SK-N-SH (cell line): ENCODE measurements at regions not wholly inside any gene's neighbourhood (a gene's known extent, or its start where the extent isn't known, plus 50 kb on each side); places are given as distances from the start of the nearest gene placed in this dataset.

ENCODE experiments used
- CTCF ChIA-PET: fragments of 300-600, 350-600 bp; formaldehyde crosslinking; extraction: SDS; loops from one replicate; lab custom pipeline; 2021; lab: Yijun Ruan, JAX
- POLR2A ChIA-PET: fragments of 350-600 bp; sonication (Branson Sonifier 250); formaldehyde crosslinking; extraction: SDS; loops from one replicate; lab custom pipeline; 2020; ENCODE audit warnings: antibody characterized with exemption, inconsistent platforms; lab: Yijun Ruan, JAX
- DNase-seq: peaks from one replicate; pipeline ENCODE4 v3.0.0; 2012
- H2AFZ ChIP-seq: fragments of 200-600 bp; sonication (generic); 2 replicates; pipeline ENCODE4 v1.8.1; 2016; ENCODE audit warnings: antibody characterized with exemption, mild to moderate bottlenecking, low read depth
- H3F3A ChIP-seq: fragments of 200-600 bp; sonication (generic); replicated peaks from 2 replicates; pipeline ENCODE3; 2016; ENCODE audit warnings: antibody characterized with exemption, mild to moderate bottlenecking; ENCODE audit not compliant: insufficient read depth
- H3K27ac ChIP-seq, 2 experiments: fragments of 200-500 bp in 1 of 2; fragments of 200-600 bp in 1 of 2; sonication (Bioruptor generic) in 1 of 2; sonication (generic), shearing (Covaris generic) in 1 of 2; 2 replicates each; pipeline versions ENCODE4 v1.5.1 to v1.6.1; 2014 to 2016; ENCODE audit warnings: low read depth in 2 of 2, inconsistent platforms in 1 of 2, low read length in 1 of 2, mild to moderate bottlenecking in 1 of 2, mixed read lengths in 1 of 2
- H3K27me3 ChIP-seq: fragments of 200-600 bp; sonication (generic), shearing (Covaris generic); 2 replicates; pipeline ENCODE4 v1.6.1; 2016; ENCODE audit warnings: mixed run types; ENCODE audit not compliant: insufficient read depth
- H3K36me3 ChIP-seq, 2 experiments: fragments of 200-500 bp in 1 of 2; fragments of 200-600 bp in 1 of 2; sonication (Bioruptor generic) in 1 of 2; sonication (generic) in 1 of 2; replicated peaks in 1 of 2; 2 replicates each; pipeline versions ENCODE3 to v1.5.1; 2014 to 2016; ENCODE audit warnings: low read length in 1 of 2, mild to moderate bottlenecking in 1 of 2; ENCODE audit not compliant: insufficient read depth in 2 of 2, control insufficient read depth in 1 of 2
- H3K4me1 ChIP-seq, 2 experiments: fragments of 200-500 bp in 1 of 2; fragments of 200-600 bp in 1 of 2; sonication (Bioruptor generic) in 1 of 2; sonication (generic), shearing (Covaris generic) in 1 of 2; 2 replicates each; pipeline versions ENCODE4 v1.5.1 to v1.6.1; 2014 to 2016; ENCODE audit warnings: low read depth in 1 of 2, low read length in 1 of 2, mixed run types in 1 of 2; ENCODE audit not compliant: insufficient read depth in 2 of 2, control insufficient read depth in 1 of 2
- H3K4me2 ChIP-seq: fragments of 200-600 bp; sonication (generic), shearing (Covaris generic); 2 replicates; pipeline ENCODE4 v1.6.1; 2017; ENCODE audit warnings: mixed run types
- H3K4me3 ChIP-seq, 2 experiments: fragments of 200-500 bp in 1 of 2; fragments of 200-600 bp in 1 of 2; sonication (Bioruptor generic) in 1 of 2; sonication (generic), shearing (Covaris generic) in 1 of 2; 2 replicates each; pipeline versions ENCODE4 v1.5.1 to v1.8.1; 2014 to 2016; ENCODE audit warnings: low read depth in 2 of 2, inconsistent platforms in 1 of 2, low read length in 1 of 2, mild to moderate bottlenecking in 1 of 2, mixed read lengths in 1 of 2, moderate library complexity in 1 of 2
- H3K79me2 ChIP-seq: fragments of 200-600 bp; sonication (generic); 2 replicates; pipeline ENCODE4 v1.8.1; 2017; ENCODE audit warnings: mild to moderate bottlenecking; ENCODE audit not compliant: insufficient read depth
- H3K9ac ChIP-seq: fragments of 200-600 bp; sonication (generic); 2 replicates; pipeline ENCODE4 v1.6.1; 2017; ENCODE audit warnings: mixed run types
- H3K9me2 ChIP-seq: fragments of 200-600 bp; sonication (generic); 2 replicates; pipeline ENCODE4 v1.6.1; 2017; ENCODE audit warnings: mixed run types
- H3K9me3 ChIP-seq: fragments of 200-600 bp; sonication (generic); 2 replicates; pipeline ENCODE4 v1.6.1; 2017; ENCODE audit warnings: mixed run types, mild to moderate bottlenecking, moderate library complexity
- H4K20me1 ChIP-seq: fragments of 200-600 bp; sonication (generic); 2 replicates; pipeline ENCODE4 v1.6.1; 2017; ENCODE audit warnings: mild to moderate bottlenecking, mixed run types; ENCODE audit not compliant: insufficient read depth
- CHD2 ChIP-seq: fragments of 150-350 bp; IDR thresholded peaks from 2 replicates; pipeline ENCODE4 v1.6.1; 2018; ENCODE audit warnings: low read length; ENCODE audit not compliant: partially characterized antibody
- EP300 ChIP-seq, 2 experiments: IDR thresholded peaks; 2 replicates each; pipeline versions ENCODE4 v1.4.0 to v1.6.1; 2012; ENCODE audit warnings: borderline replicate concordance in 1 of 2, low read depth in 1 of 2, low read length in 1 of 2
- FOSL2 ChIP-seq: IDR thresholded peaks from 2 replicates; pipeline ENCODE4 v1.4.0; 2012; ENCODE audit warnings: low read depth, mild to moderate bottlenecking, moderate library complexity, borderline replicate concordance
- GATA2 ChIP-seq: sonication (generic); formaldehyde crosslinking; IDR thresholded peaks from 2 replicates; pipeline ENCODE4 v1.5.0; 2020; ENCODE audit warnings: mild to moderate bottlenecking, missing genetic modification reagents
- JUND ChIP-seq: IDR thresholded peaks from 2 replicates; pipeline ENCODE4 v1.4.0; 2012
- MEF2A ChIP-seq: IDR thresholded peaks from 2 replicates; pipeline ENCODE4 v1.4.0; 2012; ENCODE audit warnings: low read depth, borderline replicate concordance
- MXI1 ChIP-seq: IDR thresholded peaks from 2 replicates; pipeline ENCODE4 v1.6.1; 2012; ENCODE audit warnings: mild to moderate bottlenecking, low read depth, low read length, improper control_type of control experiment
- RAD21 ChIP-seq: IDR thresholded peaks from 2 replicates; pipeline ENCODE4 v1.6.1; 2012; ENCODE audit warnings: mild to moderate bottlenecking, low read length
- RFX5 ChIP-seq: IDR thresholded peaks from 2 replicates; pipeline ENCODE4 v1.6.1; 2012; ENCODE audit warnings: mild to moderate bottlenecking, improper control_type of control experiment, low read length
- RXRA ChIP-seq: IDR thresholded peaks from 2 replicates; pipeline ENCODE4 v1.4.0; 2012; ENCODE audit warnings: low read depth, mild to moderate bottlenecking, borderline replicate concordance
- TCF12 ChIP-seq: IDR thresholded peaks from 2 replicates; pipeline ENCODE4 v1.4.0; 2012
- TEAD4 ChIP-seq: IDR thresholded peaks from 2 replicates; pipeline ENCODE4 v1.4.0; 2012; ENCODE audit warnings: mild to moderate bottlenecking, borderline replicate concordance; ENCODE audit not compliant: insufficient read depth
- YY1 ChIP-seq: IDR thresholded peaks from 2 replicates; pipeline ENCODE4 v1.4.0; 2012; ENCODE audit warnings: low read depth, mild to moderate bottlenecking
- WGBS: methylation state at CpG from one replicate; pipeline ENCODE4 v1.1.6; 2017; ENCODE audit warnings: low lambda C conversion rate; 5-methylcytosine and 5-hydroxymethylcytosine counted together
- TF ChIP-seq, protein P1 (sequence below): fragments of 150-350 bp; IDR thresholded peaks from 2 replicates; pipeline ENCODE4 v1.6.1; 2017; ENCODE audit warnings: antibody characterized with exemption, low read length, low read depth, borderline replicate concordance
- TF ChIP-seq, protein P2 (sequence below): IDR thresholded peaks from 2 replicates; pipeline ENCODE4 v1.4.0; 2012; ENCODE audit warnings: low read depth, borderline replicate concordance

DNA sequence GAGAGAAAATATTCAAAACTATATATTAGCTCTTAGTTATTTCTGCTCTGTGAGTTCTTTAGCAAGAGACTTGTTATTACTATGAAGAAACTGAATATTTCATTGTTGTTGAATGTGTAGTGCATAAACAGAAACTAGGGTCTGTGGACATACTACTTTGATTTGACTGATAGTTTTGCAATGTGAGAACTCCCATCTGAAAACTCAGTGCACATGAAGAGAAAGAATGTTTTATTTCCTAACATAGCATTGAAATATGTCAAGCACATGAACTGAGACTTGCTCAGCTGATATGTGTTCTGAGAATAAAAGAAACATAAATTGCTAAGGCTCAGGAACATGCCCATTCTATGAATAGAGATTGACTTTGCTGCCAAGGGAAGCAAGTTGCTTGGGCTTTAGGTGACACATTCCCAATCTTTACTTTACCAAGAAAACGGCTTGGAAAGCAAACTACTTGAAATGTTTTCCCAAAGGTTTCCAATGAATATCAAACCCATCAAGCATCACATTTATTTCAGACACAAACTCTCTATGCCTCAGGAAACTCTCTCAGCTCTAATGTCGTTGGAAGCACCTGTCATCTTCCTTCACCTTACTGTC is 290.4 kb downstream of the SLC16A7 start:
- Histone ChIP-seq H3K36me3 (no peaks in the 10 kb centered on the region), H3K4me1 (no peaks in the 10 kb centered on the region), H3K27ac (no peak overlapping the region), H3K9ac (no peak overlapping the region), H3K9me3 (no peaks in the 10 kb centered on the region), H3K79me2 (no peaks in the 10 kb centered on the region), H3K27me3 (no peaks in the 10 kb centered on the region), H3F3A (peaks cover 3% of the 10 kb centered on the region), H2AFZ (no peak overlapping the region), H3K9me2 (no peaks in the 10 kb centered on the region; the same call in 1 of the 2 replicates), H3K4me3 (no peak overlapping the region), H3K4me2 (no peak overlapping the region), H4K20me1 (no peaks in the 10 kb centered on the region)
- ChIA-PET CTCF (no interaction called here), POLR2A (no interaction called here)
- no peak for DNase-seq
- TF ChIP-seq, protein P1, sequence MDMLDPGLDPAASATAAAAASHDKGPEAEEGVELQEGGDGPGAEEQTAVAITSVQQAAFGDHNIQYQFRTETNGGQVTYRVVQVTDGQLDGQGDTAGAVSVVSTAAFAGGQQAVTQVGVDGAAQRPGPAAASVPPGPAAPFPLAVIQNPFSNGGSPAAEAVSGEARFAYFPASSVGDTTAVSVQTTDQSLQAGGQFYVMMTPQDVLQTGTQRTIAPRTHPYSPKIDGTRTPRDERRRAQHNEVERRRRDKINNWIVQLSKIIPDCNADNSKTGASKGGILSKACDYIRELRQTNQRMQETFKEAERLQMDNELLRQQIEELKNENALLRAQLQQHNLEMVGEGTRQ = no peak
- TF ChIP-seq JUND (no peak), RFX5 (no peak), FOSL2 (no peak)
- 0% methylated on average over 2 of the region's 2 CpGs for WGBS

DNA sequence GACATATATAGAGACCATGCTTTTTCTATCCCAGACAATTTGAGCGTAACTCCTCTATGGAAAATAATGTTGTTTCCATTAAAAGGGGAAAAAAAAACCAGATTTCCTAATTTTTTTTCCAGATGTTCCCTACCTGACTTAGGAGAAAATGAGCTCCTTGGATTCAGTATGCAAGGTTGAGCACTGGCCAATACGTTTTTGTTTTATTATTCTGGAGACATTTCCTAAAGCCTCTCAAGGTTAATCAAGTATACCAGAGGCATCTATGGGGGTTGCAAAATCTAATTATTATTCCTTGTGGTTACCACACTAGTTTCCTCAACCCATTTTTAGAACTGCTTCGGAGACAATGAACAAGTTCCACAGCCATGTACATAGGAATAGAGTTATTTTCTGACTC is 291.3 kb downstream of the SLC16A7 start:
- H3K27me3 ChIP-seq = no peaks in the 10 kb centered on the region
- H2AFZ ChIP-seq = no peak overlapping the region
- WGBS = 7% methylated on average over 3 of the region's 3 CpGs
- H3K4me2 ChIP-seq = no peak overlapping the region
- peaks cover 3% of the 10 kb centered on the region for H3F3A ChIP-seq
- TF ChIP-seq TCF12 = no peak
- TF ChIP-seq FOSL2 = no peak
- TF ChIP-seq RAD21 = no peak
- TF ChIP-seq TEAD4 = no peak
- no peak for TF ChIP-seq EP300 (IDR thresholded peaks at IDR 0.05; ENCODE audit: borderline replicate concordance in 1 of 2, low read depth in 1 of 2, low read length in 1 of 2)
- TF ChIP-seq MXI1 = no peak
- TF ChIP-seq YY1 = no peak
- TF ChIP-seq MEF2A = no peak
- TF ChIP-seq CHD2 = no peak
- no peak for TF ChIP-seq GATA2 (CRISPR knock-in tag)
- TF ChIP-seq RXRA = no peak
- TF ChIP-seq, protein P2, sequence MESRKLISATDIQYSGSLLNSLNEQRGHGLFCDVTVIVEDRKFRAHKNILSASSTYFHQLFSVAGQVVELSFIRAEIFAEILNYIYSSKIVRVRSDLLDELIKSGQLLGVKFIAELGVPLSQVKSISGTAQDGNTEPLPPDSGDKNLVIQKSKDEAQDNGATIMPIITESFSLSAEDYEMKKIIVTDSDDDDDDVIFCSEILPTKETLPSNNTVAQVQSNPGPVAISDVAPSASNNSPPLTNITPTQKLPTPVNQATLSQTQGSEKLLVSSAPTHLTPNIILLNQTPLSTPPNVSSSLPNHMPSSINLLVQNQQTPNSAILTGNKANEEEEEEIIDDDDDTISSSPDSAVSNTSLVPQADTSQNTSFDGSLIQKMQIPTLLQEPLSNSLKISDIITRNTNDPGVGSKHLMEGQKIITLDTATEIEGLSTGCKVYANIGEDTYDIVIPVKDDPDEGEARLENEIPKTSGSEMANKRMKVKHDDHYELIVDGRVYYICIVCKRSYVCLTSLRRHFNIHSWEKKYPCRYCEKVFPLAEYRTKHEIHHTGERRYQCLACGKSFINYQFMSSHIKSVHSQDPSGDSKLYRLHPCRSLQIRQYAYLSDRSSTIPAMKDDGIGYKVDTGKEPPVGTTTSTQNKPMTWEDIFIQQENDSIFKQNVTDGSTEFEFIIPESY = no peak
- H3K36me3 ChIP-seq = no peaks in the 10 kb centered on the region
- no peak overlapping the region for H3K27ac ChIP-seq
- CTCF ChIA-PET = interaction anchor here (0.7 kb wide), 1 partner anchor 40 kb away, joined by 3 read pairs; no protein-coding TSS in a partner anchor
- no peak overlapping the region for H3K4me3 ChIP-seq
- H4K20me1 ChIP-seq = no peaks in the 10 kb centered on the region
- H3K9me2 ChIP-seq = no peaks in the 10 kb centered on the region; the same call in 1 of the 2 replicates
- H3K9me3 ChIP-seq = no peaks in the 10 kb centered on the region
- POLR2A ChIA-PET = no interaction called here
- DNase-seq = no peak
- no peaks in the 10 kb centered on the region for H3K4me1 ChIP-seq
- H3K79me2 ChIP-seq = no peaks in the 10 kb centered on the region
- H3K9ac ChIP-seq = no peak overlapping the region
